Activated naive CD4-positive, alpha-beta T cell (primary cell): ENCODE measurements at regions not wholly inside any gene's neighbourhood (a gene's known extent, or its start where the extent isn't known, plus 50 kb on each side); places are given as distances from the start of the nearest gene placed in this dataset.

Experiments used
- DNase-seq, 4 experiments: peaks; one replicate each; lab custom pipeline; 2025; lab: John Stamatoyannopoulos, UW

- no peak for DNase-seq
These were observed 119.6 kb downstream of the MTX2 start for GRCh38 chr2:176388861-176389260.

GRCh38 chr2:176390276-176391147 is 121.3 kb downstream of the MTX2 start:
- no peak for DNase-seq

- no peak for DNase-seq
These were observed 121.8 kb downstream of the MTX2 start for GRCh38 chr2:176391148-176391419.

GRCh38 chr2:176392249-176392648 is 123.0 kb downstream of the MTX2 start:
- DNase-seq, result no peak

GRCh38 chr2:176392744-176393414 is 123.6 kb downstream of the MTX2 start:
- DNase-seq, result no peak

GRCh38 chr2:176395273-176395854 is 126.1 kb downstream of the MTX2 start:
- DNase-seq, result no peak

- DNase-seq, result no peak
These were observed 129.2 kb downstream of the MTX2 start for GRCh38 chr2:176398243-176399073.

GRCh38 chr2:176399074-176399598 is 129.9 kb downstream of the MTX2 start:
- no peak for DNase-seq

GRCh38 chr2:176405477-176405876 is 136.2 kb downstream of the MTX2 start:
- no peak for DNase-seq

GRCh38 chr2:176407706-176408105 is 138.5 kb downstream of the MTX2 start:
- no peak for DNase-seq

GRCh38 chr2:176409671-176410070 is 140.4 kb downstream of the MTX2 start:
- DNase-seq, result no peak

- DNase-seq, result no peak
These were observed 142.9 kb downstream of the MTX2 start for GRCh38 chr2:176412136-176412535.

- DNase-seq, result no peak
These were observed 144.5 kb downstream of the MTX2 start for GRCh38 chr2:176413786-176414185.

GRCh38 chr2:176414641-176415040 is 145.4 kb downstream of the MTX2 start:
- no peak for DNase-seq

- DNase-seq, result no peak
These were observed 146.1 kb downstream of the MTX2 start for GRCh38 chr2:176415174-176415895.

GRCh38 chr2:176415937-176416499 is 146.8 kb downstream of the MTX2 start:
- no peak for DNase-seq

GRCh38 chr2:176418768-176419167 is 149.5 kb downstream of the MTX2 start:
- no peak for DNase-seq

- DNase-seq, result no peak
These were observed 150.4 kb downstream of the MTX2 start for GRCh38 chr2:176419591-176420071.

- no peak for DNase-seq
These were observed 152.2 kb downstream of the MTX2 start for GRCh38 chr2:176421297-176422050.

GRCh38 chr2:176423819-176424218 is 154.6 kb downstream of the MTX2 start:
- no peak for DNase-seq
